WI38 (cell line): ENCODE measurements at regions not wholly inside any gene's neighbourhood (a gene's known extent, or its start where the extent isn't known, plus 50 kb on each side); places are given as distances from the start of the nearest gene placed in this dataset.

ENCODE experiments used
- H3K4me3 ChIP-seq: 2 replicates; pipeline ENCODE4 v1.5.1; 2011; ENCODE audit warnings: low read depth, mild to moderate bottlenecking, control low read depth, low read length
- TF ChIP-seq, protein P1 (sequence below): IDR thresholded peaks from 2 replicates; pipeline ENCODE4 v1.5.1; 2012; ENCODE audit warnings: low read depth, mild to moderate bottlenecking, control low read depth, low read length

GRCh38 chr5:23614422-23614821, 107.0 kb downstream of the PRDM9 start:
- no peak overlapping the region for H3K4me3 ChIP-seq
- TF ChIP-seq, protein P1, sequence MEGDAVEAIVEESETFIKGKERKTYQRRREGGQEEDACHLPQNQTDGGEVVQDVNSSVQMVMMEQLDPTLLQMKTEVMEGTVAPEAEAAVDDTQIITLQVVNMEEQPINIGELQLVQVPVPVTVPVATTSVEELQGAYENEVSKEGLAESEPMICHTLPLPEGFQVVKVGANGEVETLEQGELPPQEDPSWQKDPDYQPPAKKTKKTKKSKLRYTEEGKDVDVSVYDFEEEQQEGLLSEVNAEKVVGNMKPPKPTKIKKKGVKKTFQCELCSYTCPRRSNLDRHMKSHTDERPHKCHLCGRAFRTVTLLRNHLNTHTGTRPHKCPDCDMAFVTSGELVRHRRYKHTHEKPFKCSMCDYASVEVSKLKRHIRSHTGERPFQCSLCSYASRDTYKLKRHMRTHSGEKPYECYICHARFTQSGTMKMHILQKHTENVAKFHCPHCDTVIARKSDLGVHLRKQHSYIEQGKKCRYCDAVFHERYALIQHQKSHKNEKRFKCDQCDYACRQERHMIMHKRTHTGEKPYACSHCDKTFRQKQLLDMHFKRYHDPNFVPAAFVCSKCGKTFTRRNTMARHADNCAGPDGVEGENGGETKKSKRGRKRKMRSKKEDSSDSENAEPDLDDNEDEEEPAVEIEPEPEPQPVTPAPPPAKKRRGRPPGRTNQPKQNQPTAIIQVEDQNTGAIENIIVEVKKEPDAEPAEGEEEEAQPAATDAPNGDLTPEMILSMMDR: no peak

DNA sequence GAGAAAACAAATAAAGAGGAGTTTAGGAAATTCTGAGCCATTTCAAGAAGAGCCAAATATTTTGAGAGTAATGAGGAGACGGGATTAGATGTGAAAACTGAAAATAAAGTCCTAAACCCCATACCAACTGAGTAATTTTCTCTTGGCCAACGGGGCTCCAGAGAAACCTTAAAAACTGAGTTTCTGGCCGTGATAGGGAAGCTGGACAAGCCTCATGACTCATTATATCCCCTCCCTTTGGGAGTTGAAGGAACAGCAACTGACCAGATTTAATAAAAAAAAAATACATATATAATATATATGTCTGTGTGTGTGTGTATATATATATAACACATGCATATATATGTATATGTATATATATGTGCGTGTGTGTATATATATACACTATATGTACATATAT, 119.6 kb downstream of the PRDM9 start:
- no peak overlapping the region for H3K4me3 ChIP-seq
- TF ChIP-seq, protein P1: no peak

DNA sequence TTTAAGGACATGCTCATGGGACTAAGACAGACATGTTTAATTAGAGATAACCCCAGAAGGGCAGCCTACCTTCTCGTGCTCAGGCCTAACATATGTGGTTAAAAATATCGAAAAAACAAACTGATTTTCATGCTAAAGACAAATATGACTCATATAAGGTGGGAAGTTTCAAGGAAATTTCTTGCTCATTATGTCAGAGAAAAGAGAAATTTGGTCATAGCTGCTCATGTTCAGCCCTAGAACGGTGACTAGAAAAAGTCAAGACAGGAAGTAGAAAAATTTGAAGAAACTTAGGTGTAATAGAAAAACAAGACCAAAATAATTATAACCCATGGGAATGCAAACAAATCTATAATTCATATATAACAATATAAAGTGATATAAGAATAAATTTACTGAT, 120.6 kb downstream of the PRDM9 start:
- TF ChIP-seq, protein P1: no peak
- no peak overlapping the region for H3K4me3 ChIP-seq

- TF ChIP-seq, protein P1: no peak
- no peak overlapping the region for H3K4me3 ChIP-seq
These were observed 122.0 kb downstream of the PRDM9 start for GRCh38 chr5:23629396-23629795.

DNA sequence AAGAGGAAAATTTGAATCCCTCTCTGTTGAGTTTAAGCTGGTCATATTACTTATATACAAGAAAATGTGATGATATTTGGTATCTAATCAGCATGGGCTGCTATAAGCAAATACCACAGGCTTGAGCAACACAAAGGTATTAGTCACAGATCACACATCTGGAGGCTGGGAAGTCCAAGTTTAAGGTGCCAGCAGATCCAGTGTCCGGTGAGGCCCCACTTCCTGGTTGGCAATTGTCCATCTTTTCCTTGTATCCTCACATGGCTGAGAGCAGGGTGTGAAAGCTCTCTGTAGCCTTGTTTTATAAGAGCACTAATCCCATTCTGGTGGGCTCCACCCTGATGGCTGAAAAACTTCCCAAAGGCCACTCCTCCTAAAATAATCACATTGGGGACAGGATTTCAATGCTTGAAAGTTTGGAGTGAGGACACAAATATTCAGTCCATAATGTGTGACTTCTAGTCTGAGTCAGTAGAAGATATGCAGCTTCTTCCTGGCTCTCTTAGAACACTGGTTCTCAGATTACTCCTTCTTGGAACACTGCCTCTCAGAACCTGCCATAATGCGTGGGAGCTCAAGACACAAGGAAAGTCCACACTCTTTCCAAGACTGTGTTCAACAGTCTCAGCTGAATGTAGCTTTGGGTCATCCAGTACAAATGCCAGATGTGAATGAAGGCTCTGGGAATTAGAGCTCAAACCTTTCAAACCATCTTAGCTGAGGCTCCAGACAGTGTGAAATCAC, 124.1 kb downstream of the PRDM9 start:
- no peak overlapping the region for H3K4me3 ChIP-seq
- TF ChIP-seq, protein P1: no peak

DNA sequence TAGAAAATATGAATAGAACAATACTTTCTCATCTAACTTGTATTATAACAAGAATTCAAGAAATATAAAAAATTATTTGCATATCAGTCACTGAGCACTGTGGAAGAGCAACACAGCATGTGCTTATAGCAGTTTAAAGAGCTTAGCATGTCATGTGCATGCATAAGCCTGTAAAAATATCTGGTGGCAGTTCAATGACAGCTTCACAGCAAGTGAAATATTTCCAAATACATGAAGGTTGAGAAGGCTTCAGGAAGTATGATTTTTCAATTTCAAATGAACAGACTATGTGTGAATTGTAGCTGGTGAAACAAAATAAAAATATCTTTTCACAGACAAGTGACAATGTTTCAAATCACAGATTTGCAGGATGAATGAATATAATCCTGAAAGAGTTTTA, 128.5 kb downstream of the PRDM9 start:
- TF ChIP-seq, protein P1: no peak
- H3K4me3 ChIP-seq: no peak overlapping the region

DNA sequence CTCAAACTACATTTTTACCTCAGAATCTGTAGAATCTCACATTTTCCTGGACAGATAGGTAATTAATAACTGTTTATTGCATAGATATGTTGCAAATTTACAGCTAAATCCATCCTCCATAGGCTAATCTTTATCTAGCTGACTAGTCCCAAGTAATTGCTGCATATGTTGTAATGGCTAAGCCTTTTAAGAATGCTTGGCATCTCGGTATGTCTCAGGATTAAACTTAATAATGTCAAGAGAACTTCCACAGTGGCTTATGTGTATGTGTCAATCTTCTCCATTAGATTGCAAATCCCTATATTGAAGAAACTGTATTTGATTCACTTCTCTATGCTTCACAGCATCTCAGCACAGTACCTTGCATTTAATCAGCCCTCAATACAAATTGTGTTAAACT, 131.9 kb downstream of the PRDM9 start:
- TF ChIP-seq, protein P1: no peak
- no peak overlapping the region for H3K4me3 ChIP-seq
